HEK293 (cell line): ENCODE measurements at regions not wholly inside any gene's neighbourhood (a gene's known extent, or its start where the extent isn't known, plus 50 kb on each side); places are given as distances from the start of the nearest gene placed in this dataset.

Source experiments
- CTCF ChIA-PET: fragments of 350-600 bp; formaldehyde crosslinking; extraction: SDS; loops from one replicate; lab custom pipeline; 2021; ENCODE audit warnings: antibody characterized with exemption; lab: Yijun Ruan, JAX
- POLR2A ChIA-PET: fragments of 300-600 bp; formaldehyde crosslinking; extraction: SDS; loops from one replicate; lab custom pipeline; 2020; ENCODE audit warnings: antibody characterized with exemption, inconsistent platforms; lab: Yijun Ruan, JAX
- H3K27ac ChIP-seq: fragments of 200-500 bp; sonication (Bioruptor generic); 2 replicates; pipeline ENCODE4 v1.5.1; 2014; ENCODE audit warnings: low read depth, low read length, control low read depth, inconsistent platforms; ENCODE audit errors: extremely low read depth
- H3K36me3 ChIP-seq, 2 experiments: fragments of 200-500 bp in 1 of 2; sonication (Bioruptor generic) in 1 of 2; 1 replicate in 1 of 2; 2 replicates in 1 of 2; pipeline ENCODE4 v1.5.1; 2014 to 2017; ENCODE audit warnings: inconsistent platforms in 2 of 2, low read length in 2 of 2; ENCODE audit not compliant: control insufficient read depth in 2 of 2, insufficient read depth in 1 of 2
- H3K4me1 ChIP-seq: fragments of 200-500 bp; sonication (Bioruptor generic); 2 replicates; pipeline ENCODE4 v1.5.1; 2014; ENCODE audit warnings: mild to moderate bottlenecking, low read length, inconsistent platforms; ENCODE audit not compliant: control insufficient read depth, insufficient read depth
- H3K4me3 ChIP-seq: 2 replicates; pipeline ENCODE4 v1.5.1; 2011; ENCODE audit warnings: low read depth, mild to moderate bottlenecking, control low read depth, low read length, moderate library complexity
- H3K9me3 ChIP-seq: fragments of 200-500 bp; sonication (Bioruptor generic); 2 replicates; pipeline ENCODE4 v1.5.1; 2014; ENCODE audit warnings: low read depth, low read length, inconsistent platforms; ENCODE audit not compliant: control insufficient read depth, insufficient read depth
- GLI2 ChIP-seq: fragments of 450-650 bp; formaldehyde crosslinking; IDR thresholded peaks from 2 replicates; pipeline ENCODE4; 2017; ENCODE audit warnings: missing biosample characterization, missing genetic modification characterization, low read depth, borderline replicate concordance
- KLF16 ChIP-seq: fragments of 450-650 bp; formaldehyde crosslinking; IDR thresholded peaks from 2 replicates; pipeline ENCODE4 v1.5.1; 2017; ENCODE audit warnings: missing biosample characterization, missing genetic modification characterization
- SP3 ChIP-seq: fragments of 450-650 bp; formaldehyde crosslinking; IDR thresholded peaks from 2 replicates; pipeline ENCODE4 v1.5.1; 2016; ENCODE audit warnings: missing biosample characterization, missing genetic modification characterization
- ZNF112 ChIP-seq: fragments of 450-650 bp; formaldehyde crosslinking; IDR thresholded peaks from 2 replicates; pipeline ENCODE4 v1.5.0; 2017; ENCODE audit warnings: missing biosample characterization, missing genetic modification characterization
- ZNF157 ChIP-seq: fragments of 450-650 bp; formaldehyde crosslinking; IDR thresholded peaks from 2 replicates; pipeline ENCODE4 v1.5.1; 2016; ENCODE audit warnings: missing biosample characterization, missing genetic modification characterization
- ZNF214 ChIP-seq: fragments of 450-650 bp; formaldehyde crosslinking; IDR thresholded peaks from 2 replicates; pipeline ENCODE4 v1.5.1; 2017; ENCODE audit warnings: missing biosample characterization, mild to moderate bottlenecking, missing genetic modification characterization, borderline replicate concordance
- ZNF24 ChIP-seq: fragments of 450-650 bp; formaldehyde crosslinking; IDR thresholded peaks from 2 replicates; pipeline ENCODE4 v1.5.1; 2016; ENCODE audit warnings: missing biosample characterization, missing genetic modification characterization
- ZNF266 ChIP-seq: fragments of 450-650 bp; formaldehyde crosslinking; IDR thresholded peaks from 2 replicates; pipeline ENCODE4 v1.5.1; 2016; ENCODE audit warnings: missing biosample characterization, missing genetic modification characterization, low read depth
- ZNF292 ChIP-seq: fragments of 450-650 bp; formaldehyde crosslinking; IDR thresholded peaks from 2 replicates; pipeline ENCODE4 v1.5.1; 2016; ENCODE audit warnings: low read depth, missing biosample characterization, missing genetic modification characterization, borderline replicate concordance
- ZNF302 ChIP-seq: fragments of 450-650 bp; formaldehyde crosslinking; IDR thresholded peaks from 2 replicates; pipeline ENCODE4 v1.5.1; 2016; ENCODE audit warnings: missing biosample characterization, missing genetic modification characterization, low read depth
- ZNF354C ChIP-seq: fragments of 450-650 bp; formaldehyde crosslinking; IDR thresholded peaks from 2 replicates; pipeline ENCODE4 v1.5.1; 2016; ENCODE audit warnings: missing biosample characterization, missing genetic modification characterization, low read depth, borderline replicate concordance
- ZNF37A ChIP-seq: fragments of 450-650 bp; IDR thresholded peaks from 2 replicates; pipeline ENCODE4 v1.5.1; 2018; ENCODE audit warnings: missing biosample characterization, missing genetic modification characterization
- ZNF596 ChIP-seq: fragments of 450-650 bp; IDR thresholded peaks from 2 replicates; pipeline ENCODE4 v1.5.0; 2018; ENCODE audit warnings: missing biosample characterization, mild to moderate bottlenecking, missing genetic modification characterization, moderate library complexity
- ZNF626 ChIP-seq: fragments of 450-650 bp; sonication (Bioruptor Pico); formaldehyde crosslinking; IDR thresholded peaks from 2 replicates; pipeline ENCODE4 v1.5.1; 2018; ENCODE audit warnings: missing biosample characterization, missing genetic modification characterization, inconsistent platforms
- ZNF791 ChIP-seq: fragments of 450-650 bp; formaldehyde crosslinking; IDR thresholded peaks from 2 replicates; pipeline ENCODE4 v1.5.1; 2016; ENCODE audit warnings: missing biosample characterization, missing genetic modification characterization
- ZNF837 ChIP-seq: fragments of 450-650 bp; formaldehyde crosslinking; IDR thresholded peaks from 2 replicates; pipeline ENCODE4 v1.5.1; 2016; ENCODE audit warnings: missing biosample characterization, missing genetic modification characterization
- TF ChIP-seq, protein P1 (sequence below): fragments of 450-650 bp; formaldehyde crosslinking; IDR thresholded peaks from 2 replicates; pipeline ENCODE4 v1.5.1; 2016; ENCODE audit warnings: missing biosample characterization, missing genetic modification characterization
- TF ChIP-seq, protein P2 (sequence below): fragments of 450-650 bp; formaldehyde crosslinking; IDR thresholded peaks from 2 replicates; pipeline ENCODE4 v1.5.1; 2017; ENCODE audit warnings: missing biosample characterization, missing genetic modification characterization
- TF ChIP-seq, protein P3 (sequence below): fragments of 450-650 bp; formaldehyde crosslinking; IDR thresholded peaks from 2 replicates; pipeline ENCODE4 v1.5.1; 2017; ENCODE audit warnings: missing biosample characterization, missing genetic modification characterization
- TF ChIP-seq, protein P4 (sequence below): IDR thresholded peaks from 2 replicates; pipeline ENCODE4 v1.6.1; 2011; ENCODE audit warnings: mild to moderate bottlenecking, low read depth, low read length, borderline replicate concordance

GRCh38 chr13:63161219-63161618 lies 1745.6 kb upstream of the PCDH20 start:
- no peaks in the 10 kb centered on the region for H3K36me3 ChIP-seq
- no peak overlapping the region for H3K27ac ChIP-seq
- CTCF ChIA-PET, result no interaction called here
- H3K4me3 ChIP-seq, result no peak overlapping the region
- POLR2A ChIA-PET, result no interaction called here
- no peaks in the 10 kb centered on the region for H3K9me3 ChIP-seq
- H3K4me1 ChIP-seq, result no peaks in the 10 kb centered on the region
- TF ChIP-seq ZNF214 (tag by site-specific recombination) (no peak), ZNF302 (tag by site-specific recombination) (no peak), ZNF791 (no peak), ZNF292 (no peak), GLI2 (tag by site-specific recombination) (no peak), ZNF266 (no peak), ZNF596 (tag by site-specific recombination) (no peak), ZNF24 (tag by site-specific recombination) (no peak)

DNA sequence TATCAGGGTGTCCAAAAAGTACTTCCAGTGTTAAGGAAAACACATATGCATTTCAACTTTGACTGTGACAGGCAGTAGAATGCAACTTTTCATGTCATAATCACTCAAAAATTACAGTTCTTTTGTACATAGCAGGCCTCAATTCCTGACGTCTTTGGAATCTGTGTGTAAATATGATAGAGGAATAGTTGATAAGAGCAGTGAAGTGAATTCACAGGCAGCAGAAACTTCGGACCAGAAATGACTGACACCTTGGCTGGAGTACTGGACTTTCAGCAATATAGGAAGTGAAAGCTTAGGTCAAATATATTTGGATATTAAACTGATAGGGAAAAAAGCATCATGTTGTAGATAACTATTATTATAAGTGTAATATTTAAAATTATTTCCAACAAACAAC lies 1741.2 kb upstream of the PCDH20 start:
- Histone ChIP-seq H3K4me1 (no peaks in the 10 kb centered on the region), H3K4me3 (no peak overlapping the region), H3K9me3 (no peaks in the 10 kb centered on the region), H3K27ac (no peak overlapping the region), H3K36me3 (no peaks in the 10 kb centered on the region)
- CTCF ChIA-PET, result no interaction called here
- no peak for TF ChIP-seq KLF16 (tag by site-specific recombination)
- TF ChIP-seq, protein P1, sequence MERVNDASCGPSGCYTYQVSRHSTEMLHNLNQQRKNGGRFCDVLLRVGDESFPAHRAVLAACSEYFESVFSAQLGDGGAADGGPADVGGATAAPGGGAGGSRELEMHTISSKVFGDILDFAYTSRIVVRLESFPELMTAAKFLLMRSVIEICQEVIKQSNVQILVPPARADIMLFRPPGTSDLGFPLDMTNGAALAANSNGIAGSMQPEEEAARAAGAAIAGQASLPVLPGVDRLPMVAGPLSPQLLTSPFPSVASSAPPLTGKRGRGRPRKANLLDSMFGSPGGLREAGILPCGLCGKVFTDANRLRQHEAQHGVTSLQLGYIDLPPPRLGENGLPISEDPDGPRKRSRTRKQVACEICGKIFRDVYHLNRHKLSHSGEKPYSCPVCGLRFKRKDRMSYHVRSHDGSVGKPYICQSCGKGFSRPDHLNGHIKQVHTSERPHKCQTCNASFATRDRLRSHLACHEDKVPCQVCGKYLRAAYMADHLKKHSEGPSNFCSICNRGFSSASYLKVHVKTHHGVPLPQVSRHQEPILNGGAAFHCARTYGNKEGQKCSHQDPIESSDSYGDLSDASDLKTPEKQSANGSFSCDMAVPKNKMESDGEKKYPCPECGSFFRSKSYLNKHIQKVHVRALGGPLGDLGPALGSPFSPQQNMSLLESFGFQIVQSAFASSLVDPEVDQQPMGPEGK, result no peak
- TF ChIP-seq ZNF837, result no peak
- no peak for TF ChIP-seq ZNF37A (tag by site-specific recombination)
- TF ChIP-seq SP3 (tag by site-specific recombination), result no peak
- TF ChIP-seq, protein P2, sequence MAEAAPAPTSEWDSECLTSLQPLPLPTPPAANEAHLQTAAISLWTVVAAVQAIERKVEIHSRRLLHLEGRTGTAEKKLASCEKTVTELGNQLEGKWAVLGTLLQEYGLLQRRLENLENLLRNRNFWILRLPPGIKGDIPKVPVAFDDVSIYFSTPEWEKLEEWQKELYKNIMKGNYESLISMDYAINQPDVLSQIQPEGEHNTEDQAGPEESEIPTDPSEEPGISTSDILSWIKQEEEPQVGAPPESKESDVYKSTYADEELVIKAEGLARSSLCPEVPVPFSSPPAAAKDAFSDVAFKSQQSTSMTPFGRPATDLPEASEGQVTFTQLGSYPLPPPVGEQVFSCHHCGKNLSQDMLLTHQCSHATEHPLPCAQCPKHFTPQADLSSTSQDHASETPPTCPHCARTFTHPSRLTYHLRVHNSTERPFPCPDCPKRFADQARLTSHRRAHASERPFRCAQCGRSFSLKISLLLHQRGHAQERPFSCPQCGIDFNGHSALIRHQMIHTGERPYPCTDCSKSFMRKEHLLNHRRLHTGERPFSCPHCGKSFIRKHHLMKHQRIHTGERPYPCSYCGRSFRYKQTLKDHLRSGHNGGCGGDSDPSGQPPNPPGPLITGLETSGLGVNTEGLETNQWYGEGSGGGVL (tag by site-specific recombination), result no peak
- TF ChIP-seq, protein P3, sequence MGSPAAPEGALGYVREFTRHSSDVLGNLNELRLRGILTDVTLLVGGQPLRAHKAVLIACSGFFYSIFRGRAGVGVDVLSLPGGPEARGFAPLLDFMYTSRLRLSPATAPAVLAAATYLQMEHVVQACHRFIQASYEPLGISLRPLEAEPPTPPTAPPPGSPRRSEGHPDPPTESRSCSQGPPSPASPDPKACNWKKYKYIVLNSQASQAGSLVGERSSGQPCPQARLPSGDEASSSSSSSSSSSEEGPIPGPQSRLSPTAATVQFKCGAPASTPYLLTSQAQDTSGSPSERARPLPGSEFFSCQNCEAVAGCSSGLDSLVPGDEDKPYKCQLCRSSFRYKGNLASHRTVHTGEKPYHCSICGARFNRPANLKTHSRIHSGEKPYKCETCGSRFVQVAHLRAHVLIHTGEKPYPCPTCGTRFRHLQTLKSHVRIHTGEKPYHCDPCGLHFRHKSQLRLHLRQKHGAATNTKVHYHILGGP (tag by site-specific recombination), result no peak
- no peak for TF ChIP-seq ZNF626 (tag by site-specific recombination)
- TF ChIP-seq ZNF354C (tag by site-specific recombination), result no peak
- POLR2A ChIA-PET, result no interaction called here

DNA sequence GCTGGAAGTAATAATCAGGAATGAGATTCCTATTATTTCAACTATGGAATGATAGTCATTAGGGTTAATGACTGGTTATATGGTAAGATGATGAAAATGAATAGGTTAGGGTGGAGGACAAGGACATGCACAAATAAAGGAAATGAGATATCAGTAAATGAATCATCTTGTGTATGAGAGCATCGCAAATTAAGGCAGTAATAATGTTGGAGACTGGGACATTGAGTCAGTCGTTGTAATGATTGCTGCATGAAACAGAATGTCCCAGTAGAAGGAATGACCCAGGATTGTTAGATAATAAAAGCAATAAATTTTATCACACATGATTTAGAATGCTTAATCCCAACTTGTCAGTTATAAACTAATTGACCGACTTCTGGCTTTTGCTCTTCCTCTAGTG lies 1733.7 kb upstream of the PCDH20 start:
- CTCF ChIA-PET, result no interaction called here
- Histone ChIP-seq H3K4me1 (no peaks in the 10 kb centered on the region), H3K9me3 (no peaks in the 10 kb centered on the region), H3K36me3 (no peaks in the 10 kb centered on the region)
- TF ChIP-seq, protein P4, sequence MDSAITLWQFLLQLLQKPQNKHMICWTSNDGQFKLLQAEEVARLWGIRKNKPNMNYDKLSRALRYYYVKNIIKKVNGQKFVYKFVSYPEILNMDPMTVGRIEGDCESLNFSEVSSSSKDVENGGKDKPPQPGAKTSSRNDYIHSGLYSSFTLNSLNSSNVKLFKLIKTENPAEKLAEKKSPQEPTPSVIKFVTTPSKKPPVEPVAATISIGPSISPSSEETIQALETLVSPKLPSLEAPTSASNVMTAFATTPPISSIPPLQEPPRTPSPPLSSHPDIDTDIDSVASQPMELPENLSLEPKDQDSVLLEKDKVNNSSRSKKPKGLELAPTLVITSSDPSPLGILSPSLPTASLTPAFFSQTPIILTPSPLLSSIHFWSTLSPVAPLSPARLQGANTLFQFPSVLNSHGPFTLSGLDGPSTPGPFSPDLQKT, result 0 out of 2 replicates have a peak, but pooled peaks have one; percentile 5
- TF ChIP-seq ZNF157 (tag by site-specific recombination), result no peak
- TF ChIP-seq ZNF112 (tag by site-specific recombination), result no peak
- TF ChIP-seq, all 188 proteins: peak for 1
- POLR2A ChIA-PET, result no interaction called here
- H3K4me3 ChIP-seq, result no peak overlapping the region
- no peak overlapping the region for H3K27ac ChIP-seq
